Activated naive CD8-positive, alpha-beta T cell treated with anti-CD3 and anti-CD28 coated beads, Interleukin-2, amount 50 U/mL, for 24 hours (primary cell): ENCODE measurements at regions not wholly inside any gene's neighbourhood (a gene's known extent, or its start where the extent isn't known, plus 50 kb on each side); places are given as distances from the start of the nearest gene placed in this dataset.

Experiments
- ATAC-seq: fragments of 150-1000 bp; cut with Tn5 transposase; one replicate; pipeline ENCODE4 v1.10.0; 2021
- DNase-seq: peaks from one replicate; pipeline ENCODE4 v3.0.0; 2021
- H3K27ac Mint-ChIP-seq: one replicate; pipeline ENCODE4 v1.8.0; 2021; ENCODE audit warnings: mild to moderate bottlenecking, mixed read lengths
- H3K27me3 Mint-ChIP-seq: one replicate; pipeline ENCODE4 v1.8.0; 2021; ENCODE audit warnings: mixed read lengths
- H3K36me3 Mint-ChIP-seq: one replicate; pipeline ENCODE4 v1.8.0; 2021; ENCODE audit warnings: low read depth, mixed read lengths
- H3K4me1 Mint-ChIP-seq: one replicate; pipeline ENCODE4 v1.8.0; 2021; ENCODE audit warnings: mixed read lengths
- H3K4me3 Mint-ChIP-seq: one replicate; pipeline ENCODE4 v1.8.0; 2021; ENCODE audit warnings: mild to moderate bottlenecking, moderate library complexity, mixed read lengths
- H3K9me3 Mint-ChIP-seq: one replicate; pipeline ENCODE4 v1.8.0; 2021; ENCODE audit warnings: mixed read lengths

DNA sequence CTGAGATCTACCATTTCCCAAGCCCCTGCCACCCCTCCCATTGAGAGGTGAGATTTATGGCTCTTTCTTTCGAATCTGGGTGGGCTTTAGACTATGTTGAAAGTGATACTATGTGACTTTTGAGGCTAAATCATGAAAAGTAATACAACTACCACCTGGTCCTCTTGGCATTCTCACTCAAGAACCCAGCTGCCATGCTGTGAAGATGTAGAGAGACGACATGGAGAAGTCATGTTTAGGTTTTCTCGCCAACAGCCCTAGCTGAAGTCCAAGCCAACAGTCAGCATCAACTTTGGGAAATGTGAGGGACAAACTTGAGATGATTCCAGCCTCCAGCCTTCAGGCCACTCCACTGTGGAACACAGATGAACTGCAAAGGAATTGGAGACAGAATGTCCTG, 108.7 kb downstream of the SCP2D1 start:
- no peaks in the 10 kb centered on the region for H3K27me3 Mint-ChIP-seq
- H3K27ac Mint-ChIP-seq: no peak overlapping the region
- no peaks in the 10 kb centered on the region for H3K4me1 Mint-ChIP-seq

DNA sequence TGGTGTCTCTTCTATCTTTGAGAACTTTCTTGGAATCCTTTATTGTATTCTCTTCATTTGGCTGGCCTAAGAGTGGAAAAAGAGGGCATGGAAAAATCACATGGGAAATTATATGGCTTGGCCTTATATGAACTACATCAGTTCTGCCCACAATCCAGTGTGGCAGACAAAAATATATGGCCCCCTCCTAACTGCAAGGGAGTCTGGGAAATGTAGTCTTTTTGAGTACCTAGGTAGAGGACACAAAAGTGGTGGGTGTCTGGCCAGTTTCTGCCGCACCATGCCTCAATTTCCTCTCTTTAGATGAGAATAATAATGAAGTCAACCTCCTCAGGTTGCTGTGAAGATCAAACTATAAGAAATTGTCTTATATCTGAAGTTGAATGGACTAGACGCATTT, 109.3 kb downstream of the SCP2D1 start:
- no peak overlapping the region for H3K4me3 Mint-ChIP-seq
- no peaks in the 10 kb centered on the region for H3K9me3 Mint-ChIP-seq
- ATAC-seq (no peak), DNase-seq (no peak)
- H3K36me3 Mint-ChIP-seq: no peaks in the 10 kb centered on the region
- H3K4me1 Mint-ChIP-seq: no peaks in the 10 kb centered on the region
- no peak overlapping the region for H3K27ac Mint-ChIP-seq
- no peaks in the 10 kb centered on the region for H3K27me3 Mint-ChIP-seq

More for the DNA sequence above, 108.7 kb downstream of the SCP2D1 start:
- no peak for DNase-seq
- ATAC-seq: no peak
- H3K4me3 Mint-ChIP-seq: no peak overlapping the region
- H3K36me3 Mint-ChIP-seq: no peaks in the 10 kb centered on the region
- H3K9me3 Mint-ChIP-seq: no peaks in the 10 kb centered on the region

DNA sequence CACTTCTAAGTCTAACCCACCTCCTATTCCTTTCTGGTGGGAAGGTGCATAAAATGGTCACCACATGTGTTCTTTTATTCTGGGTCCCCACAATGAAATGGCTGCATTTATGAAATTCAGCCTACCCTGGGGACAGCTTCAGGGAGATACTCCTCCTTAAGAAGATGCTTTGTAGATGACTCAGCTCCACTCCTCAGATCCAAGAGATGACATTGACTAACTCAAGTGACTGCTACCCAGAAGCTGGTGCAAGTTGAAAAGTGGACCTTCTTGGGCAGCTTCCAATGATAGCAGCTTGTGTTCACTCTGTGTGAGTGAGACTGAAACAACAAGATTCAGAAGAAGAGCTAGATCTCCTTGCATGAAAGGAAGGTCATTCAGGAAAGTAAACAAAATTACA, 113.4 kb downstream of the SCP2D1 start:
- H3K9me3 Mint-ChIP-seq: no peaks in the 10 kb centered on the region
- no peak overlapping the region for H3K27ac Mint-ChIP-seq
- no peaks in the 10 kb centered on the region for H3K27me3 Mint-ChIP-seq
- H3K4me1 Mint-ChIP-seq: no peaks in the 10 kb centered on the region
- no peak overlapping the region for H3K4me3 Mint-ChIP-seq
- H3K36me3 Mint-ChIP-seq: no peaks in the 10 kb centered on the region
- DNase-seq: no peak
- ATAC-seq: no peak

DNA sequence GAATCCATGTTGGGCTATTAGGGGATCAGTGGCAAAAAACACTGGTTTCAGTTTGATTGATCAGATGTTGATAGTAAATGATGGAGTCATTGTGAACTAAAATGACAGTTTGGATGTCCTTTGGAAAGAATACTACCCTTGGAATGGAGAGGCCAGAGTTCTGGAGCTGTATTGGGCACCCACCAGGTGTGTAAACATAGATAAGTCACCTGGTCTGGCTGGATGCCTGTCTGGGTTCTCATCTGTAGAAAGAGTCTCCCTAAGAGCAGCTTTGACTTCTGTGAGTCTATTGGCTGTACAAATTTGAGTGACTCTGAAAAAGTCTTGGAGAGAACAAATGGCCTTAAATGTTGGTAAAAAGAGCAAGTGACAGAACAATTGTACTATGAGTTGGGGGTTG, 115.0 kb downstream of the SCP2D1 start:
- Mint-ChIP-seq H3K4me3 (no peak overlapping the region), H3K27me3 (no peaks in the 10 kb centered on the region), H3K27ac (no peak overlapping the region), H3K9me3 (no peaks in the 10 kb centered on the region), H3K4me1 (no peaks in the 10 kb centered on the region), H3K36me3 (no peaks in the 10 kb centered on the region)
- DNase-seq (no peak), ATAC-seq (no peak)

DNA sequence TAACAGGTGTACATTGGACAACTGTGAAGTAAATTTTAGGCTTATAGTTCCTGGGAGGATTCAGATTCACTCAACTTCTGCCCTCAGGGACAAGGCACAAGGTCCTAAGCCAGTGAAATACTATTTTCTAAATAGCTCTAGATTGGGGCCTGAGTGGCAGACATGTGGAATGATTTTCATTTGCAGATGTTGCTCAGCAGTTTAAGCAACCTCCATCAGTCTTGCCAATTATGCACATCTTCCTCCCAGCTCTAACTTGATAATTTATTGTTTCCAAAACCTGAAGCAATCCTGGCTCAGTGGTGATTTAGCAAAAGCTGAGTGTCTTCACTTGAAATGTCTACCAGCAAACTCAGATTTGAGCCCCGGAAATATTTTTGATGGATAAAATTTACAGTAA, 116.2 kb downstream of the SCP2D1 start:
- Mint-ChIP-seq H3K4me3 (no peak overlapping the region), H3K27ac (no peak overlapping the region), H3K36me3 (no peaks in the 10 kb centered on the region), H3K4me1 (no peaks in the 10 kb centered on the region), H3K27me3 (no peaks in the 10 kb centered on the region), H3K9me3 (no peaks in the 10 kb centered on the region)
- DNase-seq (no peak), ATAC-seq (no peak)

DNA sequence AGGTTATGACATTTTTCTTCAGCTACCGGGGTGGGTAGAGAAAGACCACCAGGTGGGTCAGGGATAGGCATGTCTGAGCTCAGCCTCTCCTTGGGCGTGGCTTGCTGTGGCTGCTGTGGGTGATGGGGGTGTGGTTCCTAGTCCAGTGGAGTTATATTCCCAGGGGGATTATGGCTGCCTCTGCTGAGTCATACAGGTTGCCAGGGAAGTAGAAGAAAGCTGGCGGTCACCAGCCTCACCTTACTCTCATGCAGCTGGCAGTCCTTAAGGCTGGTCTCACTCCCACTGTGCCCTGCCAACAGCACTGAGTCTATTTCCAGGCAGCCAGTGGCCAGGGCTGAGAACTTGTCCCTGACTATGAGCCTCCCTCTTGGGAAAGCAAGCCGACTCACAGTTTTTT, 130.0 kb downstream of the SCP2D1 start:
- no peaks in the 10 kb centered on the region for H3K36me3 Mint-ChIP-seq
- ATAC-seq: no peak
- H3K27ac Mint-ChIP-seq: no peak overlapping the region
- no peak for DNase-seq
- H3K4me3 Mint-ChIP-seq: no peak overlapping the region
- no peaks in the 10 kb centered on the region for H3K9me3 Mint-ChIP-seq
- no peaks in the 10 kb centered on the region for H3K4me1 Mint-ChIP-seq
- peaks cover 3% of the 10 kb centered on the region for H3K27me3 Mint-ChIP-seq

DNA sequence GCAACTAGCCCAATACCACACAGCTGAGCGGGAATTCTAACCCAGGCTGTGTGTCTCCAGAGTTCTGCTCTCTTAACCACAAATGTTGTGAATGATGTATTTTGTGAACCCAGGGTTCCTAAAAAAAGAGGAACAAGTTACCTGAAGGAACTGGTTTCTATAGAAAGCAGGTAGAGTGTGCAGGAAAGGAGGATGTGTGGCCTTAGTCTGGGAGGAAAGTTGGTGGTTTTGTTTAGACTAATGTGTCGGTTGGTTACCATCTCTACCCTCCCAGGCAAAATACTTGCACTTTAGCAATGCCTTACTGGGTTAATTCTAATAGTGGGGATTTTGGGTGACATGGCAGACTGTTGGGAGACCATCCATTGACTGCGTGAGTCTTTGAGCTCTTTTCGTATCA, 143.3 kb downstream of the SCP2D1 start:
- ATAC-seq: no peak
- Mint-ChIP-seq H3K27me3 (peaks cover 6% of the 10 kb centered on the region), H3K4me1 (no peaks in the 10 kb centered on the region), H3K27ac (no peak overlapping the region), H3K4me3 (no peak overlapping the region), H3K36me3 (no peaks in the 10 kb centered on the region), H3K9me3 (peaks cover 11% of the 10 kb centered on the region)
- no peak for DNase-seq

DNA sequence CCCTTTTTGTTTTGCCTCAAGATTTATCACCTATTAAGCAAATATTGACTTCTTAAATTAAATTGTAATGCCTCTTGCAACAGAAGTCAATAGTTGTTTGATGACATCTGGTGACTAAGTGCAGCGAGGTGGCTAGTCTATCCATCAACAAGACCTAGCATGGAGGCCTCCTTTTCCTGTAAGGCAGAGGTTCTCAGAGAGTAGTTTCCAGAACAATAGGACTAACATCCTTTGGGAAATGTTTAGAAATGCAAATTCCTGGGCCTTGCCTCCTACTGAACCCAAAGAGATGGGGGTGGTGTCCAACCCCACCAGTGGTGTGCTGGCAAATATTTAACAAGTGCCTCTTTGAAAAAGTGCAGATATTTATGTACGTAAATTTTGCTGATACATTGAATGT, 143.7 kb downstream of the SCP2D1 start:
- Mint-ChIP-seq H3K36me3 (no peaks in the 10 kb centered on the region), H3K27me3 (peaks cover 6% of the 10 kb centered on the region), H3K4me3 (no peak overlapping the region), H3K9me3 (peaks cover 11% of the 10 kb centered on the region), H3K4me1 (no peaks in the 10 kb centered on the region), H3K27ac (no peak overlapping the region)
- DNase-seq: no peak
- no peak for ATAC-seq

DNA sequence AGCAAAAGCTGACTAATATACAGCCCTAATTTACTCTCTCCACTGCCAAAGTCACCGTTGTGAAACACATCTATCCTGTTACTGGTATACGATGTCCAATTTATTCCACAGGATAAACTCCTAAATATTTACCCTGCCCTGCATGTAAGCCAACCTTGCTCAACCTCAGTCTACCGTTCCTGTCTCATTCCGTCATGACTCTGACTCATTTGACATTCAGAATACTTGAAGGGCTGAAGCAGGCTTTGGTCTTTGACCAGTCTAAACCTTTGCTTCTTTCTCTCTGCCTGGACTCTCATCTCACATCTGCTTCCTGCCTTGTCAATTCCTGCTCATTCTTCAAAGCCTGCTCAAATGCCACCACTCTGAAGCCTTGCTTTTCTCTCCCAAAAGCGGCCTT, 157.5 kb downstream of the SCP2D1 start:
- Mint-ChIP-seq H3K36me3 (no peaks in the 10 kb centered on the region), H3K27ac (no peak overlapping the region), H3K4me1 (no peaks in the 10 kb centered on the region), H3K9me3 (peaks cover 4% of the 10 kb centered on the region), H3K27me3 (peaks cover 4% of the 10 kb centered on the region), H3K4me3 (no peak overlapping the region)
- no peak for ATAC-seq
- no peak for DNase-seq

DNA sequence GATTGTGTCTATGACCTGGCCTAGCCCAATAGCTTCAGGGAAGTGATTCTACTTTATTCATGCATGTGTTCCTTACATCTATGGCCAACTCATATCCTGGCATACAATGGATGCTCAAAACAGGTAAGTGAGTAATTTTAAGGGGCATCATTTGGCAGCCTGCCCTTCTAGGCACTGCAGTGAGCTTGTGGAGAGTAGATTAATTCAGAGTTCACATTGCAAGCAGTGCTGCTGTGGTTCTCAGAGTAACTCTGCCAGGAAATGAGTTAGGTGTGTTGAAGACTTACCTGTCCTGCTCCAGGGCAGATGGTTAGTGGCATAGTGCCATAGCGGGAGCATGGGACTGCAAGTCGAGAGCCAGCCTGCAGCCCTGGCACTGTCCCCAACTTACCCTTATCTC, 158.0 kb downstream of the SCP2D1 start:
- Mint-ChIP-seq H3K27me3 (no peaks in the 10 kb centered on the region), H3K27ac (no peak overlapping the region), H3K4me3 (no peak overlapping the region), H3K4me1 (no peaks in the 10 kb centered on the region), H3K9me3 (peaks cover 4% of the 10 kb centered on the region), H3K36me3 (no peaks in the 10 kb centered on the region)
- no peak for DNase-seq
- no peak for ATAC-seq

DNA sequence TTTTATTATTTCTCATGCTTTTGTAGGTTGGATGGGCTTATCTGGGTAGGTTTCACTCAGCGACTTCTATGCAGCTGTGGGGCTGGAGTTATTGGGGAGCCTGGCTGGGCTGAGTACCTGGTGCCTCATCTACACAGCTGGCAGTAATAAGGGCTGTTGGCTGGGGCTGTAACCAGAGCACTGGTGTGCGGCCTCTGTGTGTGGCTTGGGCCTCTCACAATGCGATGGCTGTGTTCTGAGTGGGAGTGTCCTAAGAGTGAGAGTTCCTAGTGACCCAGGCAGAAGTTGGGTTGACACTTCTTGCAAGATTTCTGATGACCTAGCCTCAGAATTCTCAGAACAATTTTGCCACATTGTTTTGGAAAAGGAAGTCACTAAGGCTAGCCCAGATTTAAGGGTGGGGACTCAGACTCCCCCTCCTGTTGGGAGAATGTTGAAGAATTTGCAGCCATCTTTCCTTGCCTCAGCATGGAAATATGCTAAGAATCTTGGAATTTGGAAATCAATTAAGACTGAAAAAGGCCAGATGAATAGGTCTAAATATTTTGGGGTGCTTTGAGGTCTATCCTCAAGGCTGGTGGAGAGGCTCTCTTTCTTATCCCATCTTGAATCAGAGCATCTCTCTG, 158.8 kb downstream of the SCP2D1 start:
- DNase-seq: no peak
- Mint-ChIP-seq H3K36me3 (no peaks in the 10 kb centered on the region), H3K27ac (no peak overlapping the region), H3K4me1 (no peaks in the 10 kb centered on the region), H3K4me3 (no peak overlapping the region), H3K9me3 (peaks cover 2% of the 10 kb centered on the region), H3K27me3 (no peaks in the 10 kb centered on the region)
- ATAC-seq: no peak

DNA sequence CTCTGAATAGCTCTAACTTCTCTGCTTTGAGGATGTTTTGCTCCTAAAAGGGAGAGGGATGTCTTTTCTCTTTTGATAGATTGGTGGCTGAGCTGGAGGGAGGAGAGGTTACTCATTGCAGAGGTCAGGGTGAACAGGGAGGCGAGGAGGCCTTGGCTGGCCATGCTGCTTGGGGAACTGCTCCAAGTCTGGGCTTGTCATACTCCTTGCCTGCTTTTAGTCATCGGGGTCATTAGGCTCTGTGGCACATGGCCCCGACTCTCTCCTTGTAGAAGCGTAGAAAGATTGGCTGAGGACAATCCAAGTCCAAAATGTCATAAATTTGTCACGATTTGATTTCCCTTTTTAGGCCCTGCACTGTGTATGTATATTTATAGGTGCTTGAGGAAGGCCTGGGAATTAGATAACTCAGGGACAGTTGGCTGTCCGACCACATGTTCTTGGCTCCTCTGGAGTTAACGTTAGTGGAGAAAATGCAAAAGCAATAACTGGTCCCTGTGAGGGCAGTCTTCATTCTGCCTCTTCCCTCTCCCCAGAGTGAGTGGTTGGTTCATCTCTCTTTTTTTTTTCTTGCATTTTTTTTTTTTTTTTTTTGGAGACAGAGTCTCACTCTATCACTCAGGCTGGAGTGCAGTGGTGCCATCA, 160.1 kb downstream of the SCP2D1 start:
- DNase-seq (no peak), ATAC-seq (no peak)
- Mint-ChIP-seq H3K9me3 (no peaks in the 10 kb centered on the region), H3K4me3 (no peak overlapping the region), H3K36me3 (no peaks in the 10 kb centered on the region), H3K27me3 (no peaks in the 10 kb centered on the region), H3K4me1 (no peaks in the 10 kb centered on the region), H3K27ac (no peak overlapping the region)

DNA sequence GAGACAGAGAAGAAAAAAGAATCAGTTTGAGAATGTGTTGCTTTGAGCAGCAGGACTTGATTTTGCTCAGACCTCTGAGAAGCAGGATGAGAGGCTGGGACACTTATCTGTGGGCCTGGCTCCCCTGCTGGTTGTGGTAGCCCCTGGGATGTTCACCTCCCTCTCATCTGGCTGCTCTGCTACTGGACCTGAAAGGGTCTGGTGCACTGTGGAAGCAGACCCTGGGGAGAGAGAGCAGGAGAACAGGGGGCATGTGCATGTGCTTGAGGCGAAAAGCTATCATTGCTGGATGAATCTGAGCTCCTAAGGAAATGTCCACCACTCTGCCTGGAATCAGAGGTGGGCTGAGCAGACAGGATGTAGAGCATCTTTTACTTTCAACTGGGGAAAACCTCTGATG, 161.1 kb downstream of the SCP2D1 start:
- H3K36me3 Mint-ChIP-seq: no peaks in the 10 kb centered on the region
- no peaks in the 10 kb centered on the region for H3K4me1 Mint-ChIP-seq
- no peaks in the 10 kb centered on the region for H3K27me3 Mint-ChIP-seq
- H3K27ac Mint-ChIP-seq: no peak overlapping the region
- ATAC-seq (no peak), DNase-seq (no peak)
- H3K9me3 Mint-ChIP-seq: no peaks in the 10 kb centered on the region
- H3K4me3 Mint-ChIP-seq: no peak overlapping the region

DNA sequence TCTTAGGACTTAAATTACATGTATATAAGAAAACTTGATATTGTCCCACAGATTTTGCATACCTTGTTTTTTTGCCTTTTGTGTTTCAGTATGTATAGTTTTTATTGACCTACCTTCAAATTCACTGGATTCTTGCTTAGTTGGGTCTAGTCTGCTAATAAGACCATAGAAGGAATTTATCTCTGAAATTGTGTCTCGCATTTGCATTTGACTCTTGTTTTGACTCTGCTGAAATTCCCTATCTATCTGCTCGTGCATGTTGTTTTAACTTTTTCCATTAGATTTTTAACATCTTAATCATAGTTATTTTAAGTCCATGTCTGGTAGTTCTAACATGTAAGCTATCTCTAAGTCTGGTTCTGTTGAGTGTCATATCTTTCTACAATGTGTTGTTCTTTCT, 163.9 kb downstream of the SCP2D1 start:
- Mint-ChIP-seq H3K27ac (no peak overlapping the region), H3K4me3 (no peak overlapping the region), H3K27me3 (peaks cover 4% of the 10 kb centered on the region), H3K9me3 (no peaks in the 10 kb centered on the region), H3K4me1 (no peaks in the 10 kb centered on the region), H3K36me3 (no peaks in the 10 kb centered on the region)
- ATAC-seq (no peak), DNase-seq (no peak)

DNA sequence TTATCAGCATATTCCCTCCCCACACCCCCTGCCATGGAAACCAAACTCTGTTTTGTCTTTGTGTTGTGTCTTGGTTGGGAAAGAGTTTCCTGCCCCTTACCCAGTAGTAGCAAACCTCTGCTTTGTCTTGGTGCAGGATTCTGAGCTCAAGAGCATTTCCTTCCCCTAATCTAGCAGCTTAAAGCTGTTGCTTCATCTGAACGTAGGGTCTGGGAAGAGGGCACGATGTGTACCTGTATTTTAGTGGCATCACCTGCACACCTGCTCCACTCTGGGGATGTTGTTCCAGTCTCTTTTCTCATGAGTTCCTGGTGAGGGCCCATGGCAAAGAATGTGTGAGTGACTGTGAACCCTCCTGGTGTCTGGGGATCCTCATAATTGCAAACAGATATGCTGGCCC, 164.7 kb downstream of the SCP2D1 start:
- H3K9me3 Mint-ChIP-seq: no peaks in the 10 kb centered on the region
- peaks cover 4% of the 10 kb centered on the region for H3K27me3 Mint-ChIP-seq
- H3K4me1 Mint-ChIP-seq: no peaks in the 10 kb centered on the region
- ATAC-seq: no peak
- H3K36me3 Mint-ChIP-seq: no peaks in the 10 kb centered on the region
- H3K4me3 Mint-ChIP-seq: no peak overlapping the region
- no peak for DNase-seq
- H3K27ac Mint-ChIP-seq: no peak overlapping the region

DNA sequence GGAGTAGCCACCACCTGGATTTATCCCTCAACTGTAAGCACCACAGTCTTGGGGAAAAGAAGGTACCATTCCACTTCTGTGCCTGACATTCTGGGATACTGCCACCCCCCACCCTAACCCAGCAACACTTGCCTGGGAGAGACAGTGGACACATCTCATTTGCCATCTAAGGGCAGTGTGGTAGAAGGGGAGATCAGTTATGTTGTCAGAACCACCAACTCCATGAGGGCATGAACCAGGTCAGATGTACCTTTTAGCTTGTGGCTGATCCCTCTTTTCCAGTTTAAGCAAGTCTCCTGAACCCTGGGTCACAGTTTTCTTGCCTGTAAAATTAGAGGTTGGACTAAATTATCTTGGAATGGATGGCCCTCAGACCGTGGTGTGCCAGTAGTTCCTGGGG, 165.5 kb downstream of the SCP2D1 start:
- Mint-ChIP-seq H3K27ac (no peak overlapping the region), H3K4me3 (no peak overlapping the region), H3K9me3 (no peaks in the 10 kb centered on the region), H3K4me1 (no peaks in the 10 kb centered on the region), H3K36me3 (no peaks in the 10 kb centered on the region), H3K27me3 (peaks cover 6% of the 10 kb centered on the region)
- no peak for DNase-seq
- no peak for ATAC-seq
